ENCODE measurements at regions not wholly inside any gene's neighbourhood (a gene's known extent, or its start where the extent isn't known, plus 50 kb on each side); places are given as distances from the start of the nearest gene placed in this dataset.
A peak's percentile ranks its signal among the peaks of the same experiment; 100 is the strongest.

DNA sequence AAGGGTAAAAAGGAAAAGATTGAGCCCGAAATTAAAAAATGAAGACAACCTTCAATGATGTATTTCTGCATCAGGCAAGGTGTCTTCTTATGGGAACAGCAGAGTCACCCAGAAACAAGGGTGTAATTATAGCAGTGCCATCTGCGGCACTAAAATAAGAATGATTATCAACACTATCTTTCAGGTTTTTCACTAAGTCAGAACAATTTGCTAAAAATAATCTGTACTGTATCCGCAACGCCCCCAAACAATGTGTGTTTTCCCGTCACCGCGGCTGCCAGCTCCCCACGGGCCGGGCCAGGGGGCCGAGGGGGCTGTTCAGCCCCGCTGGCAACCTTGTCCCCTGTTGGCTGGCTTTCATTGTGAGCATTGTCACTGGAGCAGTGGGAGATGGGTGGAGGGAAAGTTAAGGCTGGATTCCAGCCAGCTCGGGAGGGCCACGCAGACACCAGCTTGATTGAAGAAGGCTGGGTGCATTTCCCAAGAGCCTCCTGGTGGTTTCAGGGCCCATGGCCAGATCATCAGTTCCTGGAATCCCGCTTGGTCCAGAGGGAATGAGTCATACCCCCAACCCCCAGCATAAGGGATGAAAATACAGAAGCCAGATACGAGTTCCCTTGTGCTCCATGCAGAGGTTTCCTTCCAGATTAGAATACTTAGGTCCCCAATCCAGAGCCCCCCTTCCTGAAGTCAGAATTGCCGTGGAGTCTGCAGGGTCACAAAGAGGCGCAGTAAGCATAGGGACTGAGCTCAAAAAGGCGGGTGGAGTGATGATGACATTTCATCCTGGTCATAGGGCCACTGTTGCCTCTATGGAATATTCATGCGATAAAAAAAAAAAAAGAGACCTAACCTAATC, 90.2 kb upstream of the KLF13 start (continued):
- TF ChIP-seq CUX1 (IDR thresholded peaks at IDR 0.05; ENCODE audit: insufficient replicate concordance, low read depth, low read length): peak; percentile 70
- no peak for TF ChIP-seq TCF3 (IDR thresholded peaks at IDR 0.05; ENCODE audit: borderline replicate concordance, insufficient read depth, low read depth, low read length)
- no peak for TF ChIP-seq POLR2AphosphoS2 (IDR thresholded peaks at IDR 0.05; ENCODE audit: low read depth, low read length)
- TF ChIP-seq ASH2L (IDR thresholded peaks at IDR 0.05; ENCODE audit: borderline replicate concordance, low read depth): no peak
- no peak for TF ChIP-seq RAD21 (IDR thresholded peaks at IDR 0.05; ENCODE audit: insufficient read depth, low read depth, low read length)
- TF ChIP-seq TCF12 (IDR thresholded peaks at IDR 0.05; ENCODE audit: low read depth, low read length): peak; percentile 80; the same call in 1 of the 2 replicates
- TF ChIP-seq E2F8 (IDR thresholded peaks at IDR 0.05; ENCODE audit: low read depth, partially characterized antibody): no peak
- TF ChIP-seq, protein P1, sequence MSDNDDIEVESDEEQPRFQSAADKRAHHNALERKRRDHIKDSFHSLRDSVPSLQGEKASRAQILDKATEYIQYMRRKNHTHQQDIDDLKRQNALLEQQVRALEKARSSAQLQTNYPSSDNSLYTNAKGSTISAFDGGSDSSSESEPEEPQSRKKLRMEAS (IDR thresholded peaks at IDR 0.05; ENCODE audit: low read depth, low read length): no peak; the same call in 1 of the 2 replicates
- TF ChIP-seq, protein P2, sequence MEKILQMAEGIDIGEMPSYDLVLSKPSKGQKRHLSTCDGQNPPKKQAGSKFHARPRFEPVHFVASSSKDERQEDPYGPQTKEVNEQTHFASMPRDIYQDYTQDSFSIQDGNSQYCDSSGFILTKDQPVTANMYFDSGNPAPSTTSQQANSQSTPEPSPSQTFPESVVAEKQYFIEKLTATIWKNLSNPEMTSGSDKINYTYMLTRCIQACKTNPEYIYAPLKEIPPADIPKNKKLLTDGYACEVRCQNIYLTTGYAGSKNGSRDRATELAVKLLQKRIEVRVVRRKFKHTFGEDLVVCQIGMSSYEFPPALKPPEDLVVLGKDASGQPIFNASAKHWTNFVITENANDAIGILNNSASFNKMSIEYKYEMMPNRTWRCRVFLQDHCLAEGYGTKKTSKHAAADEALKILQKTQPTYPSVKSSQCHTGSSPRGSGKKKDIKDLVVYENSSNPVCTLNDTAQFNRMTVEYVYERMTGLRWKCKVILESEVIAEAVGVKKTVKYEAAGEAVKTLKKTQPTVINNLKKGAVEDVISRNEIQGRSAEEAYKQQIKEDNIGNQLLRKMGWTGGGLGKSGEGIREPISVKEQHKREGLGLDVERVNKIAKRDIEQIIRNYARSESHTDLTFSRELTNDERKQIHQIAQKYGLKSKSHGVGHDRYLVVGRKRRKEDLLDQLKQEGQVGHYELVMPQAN (conservative IDR thresholded peaks at IDR 0.05): peak; percentile 57; the same call in 1 of the 2 replicates
- TF ChIP-seq YBX1 (IDR thresholded peaks at IDR 0.05): no peak
- TF ChIP-seq, protein P3, sequence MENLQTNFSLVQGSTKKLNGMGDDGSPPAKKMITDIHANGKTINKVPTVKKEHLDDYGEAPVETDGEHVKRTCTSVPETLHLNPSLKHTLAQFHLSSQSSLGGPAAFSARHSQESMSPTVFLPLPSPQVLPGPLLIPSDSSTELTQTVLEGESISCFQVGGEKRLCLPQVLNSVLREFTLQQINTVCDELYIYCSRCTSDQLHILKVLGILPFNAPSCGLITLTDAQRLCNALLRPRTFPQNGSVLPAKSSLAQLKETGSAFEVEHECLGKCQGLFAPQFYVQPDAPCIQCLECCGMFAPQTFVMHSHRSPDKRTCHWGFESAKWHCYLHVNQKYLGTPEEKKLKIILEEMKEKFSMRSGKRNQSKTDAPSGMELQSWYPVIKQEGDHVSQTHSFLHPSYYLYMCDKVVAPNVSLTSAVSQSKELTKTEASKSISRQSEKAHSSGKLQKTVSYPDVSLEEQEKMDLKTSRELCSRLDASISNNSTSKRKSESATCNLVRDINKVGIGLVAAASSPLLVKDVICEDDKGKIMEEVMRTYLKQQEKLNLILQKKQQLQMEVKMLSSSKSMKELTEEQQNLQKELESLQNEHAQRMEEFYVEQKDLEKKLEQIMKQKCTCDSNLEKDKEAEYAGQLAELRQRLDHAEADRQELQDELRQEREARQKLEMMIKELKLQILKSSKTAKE (IDR thresholded peaks at IDR 0.05; ENCODE audit: low read depth, poor library complexity, severe bottlenecking): peak; percentile 74
- TF ChIP-seq DPF2 (IDR thresholded peaks at IDR 0.05): peak; percentile 81
